ENCODE measurements at regions not wholly inside any gene's neighbourhood (a gene's known extent, or its start where the extent isn't known, plus 50 kb on each side); places are given as distances from the start of the nearest gene placed in this dataset.

DNA sequence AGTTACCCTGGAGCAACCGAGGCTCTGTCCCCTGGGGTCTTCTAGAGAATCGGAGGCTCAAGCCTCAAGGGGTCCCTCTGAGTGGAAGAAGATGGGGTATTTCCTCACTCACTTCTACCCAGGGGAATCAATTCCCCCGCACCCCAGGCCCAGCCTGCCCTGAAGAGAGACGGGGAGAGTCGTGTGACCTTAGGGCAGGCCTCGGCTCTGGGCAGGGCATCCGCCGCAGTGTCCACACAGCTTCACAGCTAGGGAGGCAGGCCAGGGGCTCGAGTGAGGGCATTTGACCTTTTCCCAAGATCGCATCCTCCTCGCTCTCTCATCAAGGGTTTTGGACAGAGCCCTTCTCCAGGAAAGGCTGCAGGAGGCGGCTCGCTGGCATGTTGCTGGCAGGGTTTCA is 57.9 kb upstream of the CNOT6 start:
- DNase-seq (ENCODE audit: low spot score) (no peak), ATAC-seq (ENCODE audit: low read depth) (no peak)
- H3K27me3 ChIP-seq (ENCODE audit: insufficient read depth, poor library complexity, severe bottlenecking): no peaks in the 10 kb centered on the region
- no peak overlapping the region for H3K27ac ChIP-seq (ENCODE audit: poor library complexity, severe bottlenecking)
- H3K36me3 ChIP-seq (ENCODE audit: low read depth): no peaks in the 10 kb centered on the region
- TF ChIP-seq, protein P1, sequence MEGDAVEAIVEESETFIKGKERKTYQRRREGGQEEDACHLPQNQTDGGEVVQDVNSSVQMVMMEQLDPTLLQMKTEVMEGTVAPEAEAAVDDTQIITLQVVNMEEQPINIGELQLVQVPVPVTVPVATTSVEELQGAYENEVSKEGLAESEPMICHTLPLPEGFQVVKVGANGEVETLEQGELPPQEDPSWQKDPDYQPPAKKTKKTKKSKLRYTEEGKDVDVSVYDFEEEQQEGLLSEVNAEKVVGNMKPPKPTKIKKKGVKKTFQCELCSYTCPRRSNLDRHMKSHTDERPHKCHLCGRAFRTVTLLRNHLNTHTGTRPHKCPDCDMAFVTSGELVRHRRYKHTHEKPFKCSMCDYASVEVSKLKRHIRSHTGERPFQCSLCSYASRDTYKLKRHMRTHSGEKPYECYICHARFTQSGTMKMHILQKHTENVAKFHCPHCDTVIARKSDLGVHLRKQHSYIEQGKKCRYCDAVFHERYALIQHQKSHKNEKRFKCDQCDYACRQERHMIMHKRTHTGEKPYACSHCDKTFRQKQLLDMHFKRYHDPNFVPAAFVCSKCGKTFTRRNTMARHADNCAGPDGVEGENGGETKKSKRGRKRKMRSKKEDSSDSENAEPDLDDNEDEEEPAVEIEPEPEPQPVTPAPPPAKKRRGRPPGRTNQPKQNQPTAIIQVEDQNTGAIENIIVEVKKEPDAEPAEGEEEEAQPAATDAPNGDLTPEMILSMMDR (IDR thresholded peaks at IDR 0.05; ENCODE audit: poor library complexity, severe bottlenecking): no peak
- H3K4me3 ChIP-seq (ENCODE audit: severe bottlenecking): no peak overlapping the region
- H3K9me3 ChIP-seq (ENCODE audit: severe bottlenecking): no peaks in the 10 kb centered on the region
- H3K4me1 ChIP-seq (ENCODE audit: insufficient read depth, poor library complexity, severe bottlenecking): no peaks in the 10 kb centered on the region

DNA sequence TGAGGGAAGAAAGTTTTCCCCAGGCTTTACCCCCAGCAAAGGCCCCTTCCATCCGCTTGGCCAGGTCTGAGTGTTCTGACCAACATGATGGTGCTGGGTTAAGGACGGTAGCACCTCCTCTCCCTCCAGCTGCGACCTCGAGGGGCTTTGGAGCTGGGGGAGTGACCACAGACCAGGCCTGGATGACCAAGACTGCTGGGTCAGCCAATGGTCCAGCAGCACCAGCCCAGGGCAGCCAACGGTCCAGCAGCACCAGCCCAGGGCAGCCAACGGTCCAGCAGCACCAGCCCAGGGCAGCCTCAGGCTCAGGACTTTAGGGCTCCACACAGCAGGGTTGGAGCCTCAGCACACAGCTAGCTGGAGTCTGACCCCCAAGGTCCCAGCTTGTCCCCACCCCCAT is 57.2 kb upstream of the CNOT6 start:
- H3K27me3 ChIP-seq (ENCODE audit: insufficient read depth, poor library complexity, severe bottlenecking): no peaks in the 10 kb centered on the region
- no peaks in the 10 kb centered on the region for H3K4me1 ChIP-seq (ENCODE audit: insufficient read depth, poor library complexity, severe bottlenecking)
- DNase-seq (ENCODE audit: low spot score) (no peak), ATAC-seq (ENCODE audit: low read depth) (0 out of 3 replicates have a peak, but pooled peaks have one; percentile 11)
- H3K9me3 ChIP-seq (ENCODE audit: severe bottlenecking): no peaks in the 10 kb centered on the region
- no peaks in the 10 kb centered on the region for H3K36me3 ChIP-seq (ENCODE audit: low read depth)
- H3K4me3 ChIP-seq (ENCODE audit: severe bottlenecking): no peak overlapping the region
- H3K27ac ChIP-seq (ENCODE audit: poor library complexity, severe bottlenecking): no peak overlapping the region
- TF ChIP-seq, protein P1 (IDR thresholded peaks at IDR 0.05; ENCODE audit: poor library complexity, severe bottlenecking): no peak

DNA sequence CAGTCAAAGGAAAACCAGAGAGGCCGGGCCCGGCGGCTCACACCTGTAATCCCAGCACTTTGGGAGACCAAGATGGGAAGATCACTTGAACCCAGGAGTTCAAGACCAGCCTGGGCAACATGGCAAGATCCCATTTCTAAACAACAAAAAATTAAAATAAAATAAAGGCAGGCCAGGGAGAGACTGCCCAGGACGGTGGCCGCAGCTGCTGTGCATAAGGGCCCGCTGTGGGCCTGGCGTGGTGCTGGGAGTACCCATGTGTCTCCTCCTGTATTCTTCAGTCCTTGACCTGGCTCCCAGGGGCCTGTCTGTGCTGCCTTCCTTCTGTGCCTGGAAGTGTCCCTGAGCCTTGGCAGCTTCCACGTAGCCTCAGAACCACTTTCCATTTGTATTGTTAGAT is 56.8 kb upstream of the CNOT6 start:
- ATAC-seq (ENCODE audit: low read depth): no peak
- Histone ChIP-seq H3K9me3 (ENCODE audit: severe bottlenecking) (no peaks in the 10 kb centered on the region), H3K4me3 (ENCODE audit: severe bottlenecking) (no peak overlapping the region), H3K27me3 (ENCODE audit: insufficient read depth, poor library complexity, severe bottlenecking) (no peaks in the 10 kb centered on the region), H3K4me1 (ENCODE audit: insufficient read depth, poor library complexity, severe bottlenecking) (no peaks in the 10 kb centered on the region), H3K27ac (ENCODE audit: poor library complexity, severe bottlenecking) (no peak overlapping the region), H3K36me3 (ENCODE audit: low read depth) (no peaks in the 10 kb centered on the region)
- TF ChIP-seq, protein P1 (IDR thresholded peaks at IDR 0.05; ENCODE audit: poor library complexity, severe bottlenecking): no peak
- DNase-seq (ENCODE audit: low spot score): no peak

DNA sequence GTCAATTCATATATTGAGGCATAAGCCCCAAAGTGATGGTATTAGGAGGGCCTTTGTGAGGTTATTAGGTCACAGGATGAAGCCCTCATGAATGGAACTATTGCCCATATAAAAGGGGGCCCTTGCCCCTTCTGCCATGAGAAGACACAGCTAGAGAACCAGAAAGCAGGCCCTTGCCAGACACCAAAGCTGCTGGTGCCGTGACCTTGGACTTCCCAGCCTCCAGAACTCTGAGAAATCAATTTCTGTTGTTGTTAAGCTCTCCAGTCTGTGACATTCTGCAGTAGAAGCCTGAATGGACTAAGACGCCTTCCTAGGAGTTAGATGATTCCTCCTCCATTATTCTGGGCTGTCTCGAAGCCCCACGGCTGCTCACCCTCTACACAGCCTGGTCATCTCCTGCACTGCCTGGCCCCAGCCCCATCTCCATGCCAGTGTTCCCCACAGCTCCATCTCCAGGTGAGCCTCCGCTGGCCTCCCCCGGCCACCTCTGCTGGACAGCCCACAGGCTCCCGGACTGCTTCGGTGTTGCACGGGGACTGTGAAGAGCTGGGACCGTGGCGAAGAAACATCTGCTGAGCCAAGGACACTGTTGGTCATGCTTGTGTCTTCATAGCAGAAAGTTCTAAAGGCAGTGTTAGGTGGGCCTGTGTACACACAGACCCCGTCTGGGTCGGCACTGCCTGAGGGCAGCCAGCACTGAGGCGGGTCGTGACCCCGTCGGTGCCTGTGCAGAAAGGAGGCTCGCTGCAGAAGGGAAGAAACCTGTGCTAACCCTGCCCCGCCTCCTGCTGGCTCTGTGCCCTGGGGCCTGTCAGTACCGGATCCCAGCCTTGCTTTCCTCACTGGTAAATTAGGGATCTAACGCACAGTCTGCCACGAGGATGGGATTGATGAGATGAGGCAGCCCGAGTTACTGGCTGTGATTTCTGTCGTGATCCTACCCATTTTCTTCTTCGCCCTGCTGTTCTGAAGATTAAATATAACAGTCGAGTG is 55.1 kb upstream of the CNOT6 start:
- TF ChIP-seq, protein P1 (IDR thresholded peaks at IDR 0.05; ENCODE audit: poor library complexity, severe bottlenecking): no peak
- Histone ChIP-seq H3K4me3 (ENCODE audit: severe bottlenecking) (no peak overlapping the region), H3K9me3 (ENCODE audit: severe bottlenecking) (no peaks in the 10 kb centered on the region), H3K4me1 (ENCODE audit: insufficient read depth, poor library complexity, severe bottlenecking) (no peaks in the 10 kb centered on the region), H3K27me3 (ENCODE audit: insufficient read depth, poor library complexity, severe bottlenecking) (no peaks in the 10 kb centered on the region), H3K27ac (ENCODE audit: poor library complexity, severe bottlenecking) (no peak overlapping the region), H3K36me3 (ENCODE audit: low read depth) (no peaks in the 10 kb centered on the region)
- ATAC-seq (ENCODE audit: low read depth) (no peak; the same call in 2 of the 3 replicates), DNase-seq (ENCODE audit: low spot score) (no peak)
